ENCODE measurements at regions not wholly inside any gene's neighbourhood (a gene's known extent, or its start where the extent isn't known, plus 50 kb on each side); places are given as distances from the start of the nearest gene placed in this dataset.
"Not testable (repeated sequence)": the region's sequence is repeated elsewhere in the genome, so short reads cannot be mapped to it uniquely, and the experiment has no call there.

DNA sequence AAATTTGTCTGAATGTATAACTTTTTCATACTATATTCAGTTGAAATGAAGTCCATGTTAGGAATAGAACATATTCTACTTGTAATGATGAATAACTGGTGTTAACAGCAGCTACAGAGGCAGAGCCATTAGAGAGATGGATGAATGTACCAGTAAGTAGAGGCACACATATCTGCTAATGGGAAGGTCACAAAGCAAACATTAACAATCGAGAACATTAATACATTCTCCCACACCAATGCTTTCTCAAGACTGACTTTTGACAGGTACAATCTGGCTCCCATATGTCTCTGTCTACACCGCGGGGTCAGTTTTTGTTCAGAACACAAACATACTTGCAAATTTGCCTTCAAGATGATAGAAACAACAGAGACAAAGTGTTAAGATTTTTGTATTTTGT, 776.0 kb upstream of the MANEA start (continued):
- TF ChIP-seq TAF1 (conservative IDR thresholded peaks at IDR 0.05) = no peak
- TF ChIP-seq, protein P1, sequence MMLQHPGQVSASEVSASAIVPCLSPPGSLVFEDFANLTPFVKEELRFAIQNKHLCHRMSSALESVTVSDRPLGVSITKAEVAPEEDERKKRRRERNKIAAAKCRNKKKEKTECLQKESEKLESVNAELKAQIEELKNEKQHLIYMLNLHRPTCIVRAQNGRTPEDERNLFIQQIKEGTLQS (IDR thresholded peaks at IDR 0.05) = no peak

DNA sequence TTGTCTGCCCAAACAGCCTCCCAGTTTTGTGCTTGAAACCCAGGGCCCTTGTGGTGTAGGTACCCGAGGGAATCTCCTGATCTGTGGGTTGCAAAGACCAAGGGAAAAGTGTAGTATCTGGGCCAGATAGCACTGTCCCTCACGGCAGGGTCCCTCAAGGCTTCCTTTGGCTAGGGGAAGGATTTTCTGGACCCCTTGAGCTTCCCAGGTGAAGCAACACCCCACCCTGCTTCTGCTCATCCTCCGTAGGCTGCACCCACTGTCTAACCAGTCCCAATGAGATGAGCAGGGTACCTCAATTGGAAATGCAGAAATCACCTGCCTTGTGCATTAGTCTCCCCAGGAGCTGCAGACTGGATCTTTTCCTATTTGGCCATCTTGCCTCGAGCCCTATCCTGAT, 791.8 kb upstream of the MANEA start:
- no peaks in the 10 kb centered on the region for H3K27me3 ChIP-seq (ENCODE audit: control insufficient read depth in 4 of 4, insufficient read depth in 4 of 4, low read length in 3 of 4)
- H3K36me3 ChIP-seq (ENCODE audit: control insufficient read depth in 4 of 4, insufficient read depth in 3 of 4, low read depth in 1 of 4, low read length in 3 of 4) = no peaks in the 10 kb centered on the region
- H3K4me1 ChIP-seq (ENCODE audit: control insufficient read depth in 4 of 4, insufficient read depth in 4 of 4, low read length in 3 of 4) = no peaks in the 10 kb centered on the region
- TF ChIP-seq, protein P2, sequence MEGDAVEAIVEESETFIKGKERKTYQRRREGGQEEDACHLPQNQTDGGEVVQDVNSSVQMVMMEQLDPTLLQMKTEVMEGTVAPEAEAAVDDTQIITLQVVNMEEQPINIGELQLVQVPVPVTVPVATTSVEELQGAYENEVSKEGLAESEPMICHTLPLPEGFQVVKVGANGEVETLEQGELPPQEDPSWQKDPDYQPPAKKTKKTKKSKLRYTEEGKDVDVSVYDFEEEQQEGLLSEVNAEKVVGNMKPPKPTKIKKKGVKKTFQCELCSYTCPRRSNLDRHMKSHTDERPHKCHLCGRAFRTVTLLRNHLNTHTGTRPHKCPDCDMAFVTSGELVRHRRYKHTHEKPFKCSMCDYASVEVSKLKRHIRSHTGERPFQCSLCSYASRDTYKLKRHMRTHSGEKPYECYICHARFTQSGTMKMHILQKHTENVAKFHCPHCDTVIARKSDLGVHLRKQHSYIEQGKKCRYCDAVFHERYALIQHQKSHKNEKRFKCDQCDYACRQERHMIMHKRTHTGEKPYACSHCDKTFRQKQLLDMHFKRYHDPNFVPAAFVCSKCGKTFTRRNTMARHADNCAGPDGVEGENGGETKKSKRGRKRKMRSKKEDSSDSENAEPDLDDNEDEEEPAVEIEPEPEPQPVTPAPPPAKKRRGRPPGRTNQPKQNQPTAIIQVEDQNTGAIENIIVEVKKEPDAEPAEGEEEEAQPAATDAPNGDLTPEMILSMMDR (IDR thresholded peaks at IDR 0.05; ENCODE audit: low read depth, low read length, missing input control) = no peak
- TF ChIP-seq FOXA2 (IDR thresholded peaks at IDR 0.05) = no peak
- TF ChIP-seq, protein P3, sequence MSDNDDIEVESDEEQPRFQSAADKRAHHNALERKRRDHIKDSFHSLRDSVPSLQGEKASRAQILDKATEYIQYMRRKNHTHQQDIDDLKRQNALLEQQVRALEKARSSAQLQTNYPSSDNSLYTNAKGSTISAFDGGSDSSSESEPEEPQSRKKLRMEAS (IDR thresholded peaks at IDR 0.05) = no peak
- TF ChIP-seq RAD21 (IDR thresholded peaks at IDR 0.05) = no peak
- no peak for TF ChIP-seq NR2F2 (IDR thresholded peaks at IDR 0.05)
- no peak for DNase-seq (ENCODE audit: low spot score)
- H3K4me3 ChIP-seq (ENCODE audit: low read depth in 1 of 3, low read length in 3 of 3) = no peak overlapping the region
- H3K27ac ChIP-seq (ENCODE audit: low read depth in 1 of 2, low read length in 2 of 2) = no peak overlapping the region
- H3K9ac ChIP-seq (ENCODE audit: low read depth in 1 of 2, low read length in 2 of 2) = no peak overlapping the region
- H3K9me3 ChIP-seq (ENCODE audit: control insufficient read depth in 4 of 4, low read length in 3 of 4) = no peaks in the 10 kb centered on the region
- 64% methylated on average over 4 of the region's 4 CpGs for WGBS

DNA sequence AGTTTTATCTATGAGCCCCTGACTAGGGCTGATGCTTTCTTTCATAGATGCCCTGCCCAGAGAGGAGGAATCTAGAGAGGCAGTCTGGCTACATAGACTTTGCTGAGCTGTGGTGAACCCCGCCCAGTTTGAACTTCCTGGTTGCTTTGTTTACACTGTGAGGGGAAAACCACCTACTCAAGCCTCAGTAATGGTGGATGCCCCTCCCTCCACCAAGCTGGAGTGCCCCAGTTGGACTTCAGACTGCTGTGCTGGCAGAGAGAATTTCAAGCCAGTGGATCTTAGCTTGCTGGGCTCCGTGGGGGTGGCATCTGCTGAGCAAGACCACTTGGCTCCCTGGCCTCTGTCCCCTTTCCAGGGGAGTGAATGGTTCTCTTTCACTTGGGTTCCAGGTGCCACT, 792.3 kb upstream of the MANEA start:
- not testable (repeated sequence) for H3K9me3 ChIP-seq (ENCODE audit: control insufficient read depth in 4 of 4, low read length in 3 of 4); H3K9ac ChIP-seq (ENCODE audit: low read depth in 1 of 2, low read length in 2 of 2); H3K4me3 ChIP-seq (ENCODE audit: low read depth in 1 of 3, low read length in 3 of 3); H3K27me3 ChIP-seq (ENCODE audit: control insufficient read depth in 4 of 4, insufficient read depth in 4 of 4, low read length in 3 of 4); H3K4me1 ChIP-seq (ENCODE audit: control insufficient read depth in 4 of 4, insufficient read depth in 4 of 4, low read length in 3 of 4); H3K27ac ChIP-seq (ENCODE audit: low read depth in 1 of 2, low read length in 2 of 2); H3K36me3 ChIP-seq (ENCODE audit: control insufficient read depth in 4 of 4, insufficient read depth in 3 of 4, low read depth in 1 of 4, low read length in 3 of 4); DNase-seq (ENCODE audit: low spot score)
- 61% methylated on average over 2 of the region's 2 CpGs for WGBS

DNA sequence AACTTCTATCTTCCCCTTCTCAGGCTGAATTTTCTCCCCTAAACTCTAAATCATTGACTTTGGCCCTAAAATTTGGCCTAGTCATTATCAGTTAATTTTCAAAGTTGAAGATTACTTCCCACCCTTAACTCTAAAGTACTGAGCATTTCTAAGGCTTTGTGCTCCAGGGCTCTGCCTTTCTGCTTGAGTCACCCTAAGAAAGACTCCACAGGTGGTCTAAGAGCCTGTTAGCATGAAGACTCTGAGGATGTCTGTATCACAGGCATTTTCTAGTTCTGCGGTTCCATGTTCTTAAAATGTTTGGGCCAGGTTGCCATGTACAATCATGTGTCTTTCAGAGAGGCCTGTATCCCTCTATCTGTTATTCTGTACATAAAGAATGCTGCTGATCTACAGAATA, 808.1 kb upstream of the MANEA start:
- H3K9me3 ChIP-seq (ENCODE audit: control insufficient read depth in 4 of 4, low read length in 3 of 4) = no peaks in the 10 kb centered on the region
- 75% methylated on average over 1 of the region's 1 CpG for WGBS
- no peak for DNase-seq (ENCODE audit: low spot score)
- no peak overlapping the region for H3K9ac ChIP-seq (ENCODE audit: low read depth in 1 of 2, low read length in 2 of 2)
- no peaks in the 10 kb centered on the region for H3K36me3 ChIP-seq (ENCODE audit: control insufficient read depth in 4 of 4, insufficient read depth in 3 of 4, low read depth in 1 of 4, low read length in 3 of 4)
- no peak overlapping the region for H3K4me3 ChIP-seq (ENCODE audit: low read depth in 1 of 3, low read length in 3 of 3)
- H3K4me1 ChIP-seq (ENCODE audit: control insufficient read depth in 4 of 4, insufficient read depth in 4 of 4, low read length in 3 of 4) = no peaks in the 10 kb centered on the region
- peaks cover 0 to 3% (median 0%) of the 10 kb centered on the region in 4 donors for H3K27me3 ChIP-seq (ENCODE audit: control insufficient read depth in 4 of 4, insufficient read depth in 4 of 4, low read length in 3 of 4)
- no peak overlapping the region for H3K27ac ChIP-seq (ENCODE audit: low read depth in 1 of 2, low read length in 2 of 2)
- TF ChIP-seq, protein P2 (IDR thresholded peaks at IDR 0.05; ENCODE audit: low read depth, low read length, missing input control) = no peak
- TF ChIP-seq NR2F2 (IDR thresholded peaks at IDR 0.05) = no peak
- TF ChIP-seq, protein P4, sequence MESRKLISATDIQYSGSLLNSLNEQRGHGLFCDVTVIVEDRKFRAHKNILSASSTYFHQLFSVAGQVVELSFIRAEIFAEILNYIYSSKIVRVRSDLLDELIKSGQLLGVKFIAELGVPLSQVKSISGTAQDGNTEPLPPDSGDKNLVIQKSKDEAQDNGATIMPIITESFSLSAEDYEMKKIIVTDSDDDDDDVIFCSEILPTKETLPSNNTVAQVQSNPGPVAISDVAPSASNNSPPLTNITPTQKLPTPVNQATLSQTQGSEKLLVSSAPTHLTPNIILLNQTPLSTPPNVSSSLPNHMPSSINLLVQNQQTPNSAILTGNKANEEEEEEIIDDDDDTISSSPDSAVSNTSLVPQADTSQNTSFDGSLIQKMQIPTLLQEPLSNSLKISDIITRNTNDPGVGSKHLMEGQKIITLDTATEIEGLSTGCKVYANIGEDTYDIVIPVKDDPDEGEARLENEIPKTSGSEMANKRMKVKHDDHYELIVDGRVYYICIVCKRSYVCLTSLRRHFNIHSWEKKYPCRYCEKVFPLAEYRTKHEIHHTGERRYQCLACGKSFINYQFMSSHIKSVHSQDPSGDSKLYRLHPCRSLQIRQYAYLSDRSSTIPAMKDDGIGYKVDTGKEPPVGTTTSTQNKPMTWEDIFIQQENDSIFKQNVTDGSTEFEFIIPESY (IDR thresholded peaks at IDR 0.05) = no peak
- TF ChIP-seq, protein P1 (IDR thresholded peaks at IDR 0.05) = no peak
- no peak for TF ChIP-seq SP1 (IDR thresholded peaks at IDR 0.05)
- no peak for TF ChIP-seq RXRA (IDR thresholded peaks at IDR 0.05)
- TF ChIP-seq FOXA1 (IDR thresholded peaks at IDR 0.05) = no peak
- TF ChIP-seq HNF4G (IDR thresholded peaks at IDR 0.05) = no peak
- no peak for TF ChIP-seq YY1 (IDR thresholded peaks at IDR 0.05)
- no peak for TF ChIP-seq FOXA2 (IDR thresholded peaks at IDR 0.05)
- TF ChIP-seq, protein P3 (IDR thresholded peaks at IDR 0.05) = no peak
- TF ChIP-seq HNF4A (conservative IDR thresholded peaks at IDR 0.05) = no peak
- TF ChIP-seq RAD21 (IDR thresholded peaks at IDR 0.05) = no peak
- TF ChIP-seq, protein P5, sequence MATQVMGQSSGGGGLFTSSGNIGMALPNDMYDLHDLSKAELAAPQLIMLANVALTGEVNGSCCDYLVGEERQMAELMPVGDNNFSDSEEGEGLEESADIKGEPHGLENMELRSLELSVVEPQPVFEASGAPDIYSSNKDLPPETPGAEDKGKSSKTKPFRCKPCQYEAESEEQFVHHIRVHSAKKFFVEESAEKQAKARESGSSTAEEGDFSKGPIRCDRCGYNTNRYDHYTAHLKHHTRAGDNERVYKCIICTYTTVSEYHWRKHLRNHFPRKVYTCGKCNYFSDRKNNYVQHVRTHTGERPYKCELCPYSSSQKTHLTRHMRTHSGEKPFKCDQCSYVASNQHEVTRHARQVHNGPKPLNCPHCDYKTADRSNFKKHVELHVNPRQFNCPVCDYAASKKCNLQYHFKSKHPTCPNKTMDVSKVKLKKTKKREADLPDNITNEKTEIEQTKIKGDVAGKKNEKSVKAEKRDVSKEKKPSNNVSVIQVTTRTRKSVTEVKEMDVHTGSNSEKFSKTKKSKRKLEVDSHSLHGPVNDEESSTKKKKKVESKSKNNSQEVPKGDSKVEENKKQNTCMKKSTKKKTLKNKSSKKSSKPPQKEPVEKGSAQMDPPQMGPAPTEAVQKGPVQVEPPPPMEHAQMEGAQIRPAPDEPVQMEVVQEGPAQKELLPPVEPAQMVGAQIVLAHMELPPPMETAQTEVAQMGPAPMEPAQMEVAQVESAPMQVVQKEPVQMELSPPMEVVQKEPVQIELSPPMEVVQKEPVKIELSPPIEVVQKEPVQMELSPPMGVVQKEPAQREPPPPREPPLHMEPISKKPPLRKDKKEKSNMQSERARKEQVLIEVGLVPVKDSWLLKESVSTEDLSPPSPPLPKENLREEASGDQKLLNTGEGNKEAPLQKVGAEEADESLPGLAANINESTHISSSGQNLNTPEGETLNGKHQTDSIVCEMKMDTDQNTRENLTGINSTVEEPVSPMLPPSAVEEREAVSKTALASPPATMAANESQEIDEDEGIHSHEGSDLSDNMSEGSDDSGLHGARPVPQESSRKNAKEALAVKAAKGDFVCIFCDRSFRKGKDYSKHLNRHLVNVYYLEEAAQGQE (IDR thresholded peaks at IDR 0.05) = no peak
- TF ChIP-seq TAF1 (conservative IDR thresholded peaks at IDR 0.05) = no peak
